GM18517 (cell line): ENCODE measurements at regions not wholly inside any gene's neighbourhood (a gene's known extent, or its start where the extent isn't known, plus 50 kb on each side); places are given as distances from the start of the nearest gene placed in this dataset.

ENCODE experiments used
- ATAC-seq: cut with Tn5 transposase; IDR thresholded peaks from one replicate; pipeline ENCODE4 v1.9.1; 2021; ENCODE audit warnings: mild to moderate bottlenecking, moderate library complexity; ENCODE audit not compliant: unreplicated experiment

DNA sequence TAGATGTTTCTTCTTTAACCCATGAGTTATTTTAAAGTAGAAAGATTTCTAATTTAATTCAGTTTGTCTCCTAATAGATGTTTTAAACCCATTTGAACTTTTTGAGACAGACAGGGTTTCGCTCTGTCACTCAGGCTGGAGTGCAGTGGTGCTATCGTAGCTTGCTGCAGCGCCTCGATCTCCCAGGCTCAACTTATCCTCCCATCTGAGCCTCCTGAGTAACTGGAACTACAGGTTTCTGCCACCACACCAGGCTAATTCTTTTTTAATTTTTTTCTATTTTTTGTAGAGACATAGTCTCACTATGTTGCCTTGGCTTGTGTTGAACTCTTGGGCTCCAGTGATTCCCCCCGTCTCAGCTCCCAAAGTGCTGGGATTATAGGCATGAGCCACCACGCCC, 53.0 kb upstream of the RAB18 start:
- no peak for ATAC-seq

DNA sequence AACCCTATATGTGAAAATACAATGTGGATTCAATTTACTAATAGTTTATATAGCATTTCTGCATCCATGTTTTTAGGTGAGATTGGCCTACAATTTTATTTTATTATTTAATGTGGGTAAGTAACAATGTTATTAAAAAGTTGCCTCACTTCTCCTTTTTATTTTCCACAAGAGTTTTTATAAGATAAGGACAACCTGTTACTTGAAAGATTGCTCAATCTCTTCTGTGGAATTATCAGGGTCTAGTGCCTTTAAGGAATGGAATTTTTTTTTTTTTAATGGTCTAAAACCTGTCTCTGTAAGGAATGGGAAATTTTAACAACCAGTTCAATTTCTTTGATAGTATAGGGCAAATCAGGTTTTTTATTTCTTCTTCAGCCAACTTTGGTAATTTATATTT, 53.9 kb upstream of the RAB18 start:
- no peak for ATAC-seq

DNA sequence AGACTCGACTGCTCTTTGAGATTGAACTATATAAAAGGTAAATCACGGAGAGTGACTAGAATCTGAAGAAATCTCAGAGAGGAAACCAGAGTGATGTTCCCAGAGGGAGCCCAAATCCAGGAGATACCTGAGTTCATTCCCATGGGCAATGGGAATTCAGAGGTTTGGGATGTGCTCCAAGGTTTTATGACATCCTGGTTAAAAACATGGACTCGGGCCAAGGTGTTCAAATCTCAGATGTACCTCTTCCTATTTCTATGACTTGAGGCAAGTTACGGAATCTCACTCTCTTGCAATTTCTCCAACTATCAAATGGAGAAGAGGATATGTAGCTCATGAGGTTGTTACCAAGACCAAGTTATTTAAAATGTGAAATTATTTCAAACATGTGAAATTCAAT, 54.5 kb upstream of the RAB18 start:
- no peak for ATAC-seq

DNA sequence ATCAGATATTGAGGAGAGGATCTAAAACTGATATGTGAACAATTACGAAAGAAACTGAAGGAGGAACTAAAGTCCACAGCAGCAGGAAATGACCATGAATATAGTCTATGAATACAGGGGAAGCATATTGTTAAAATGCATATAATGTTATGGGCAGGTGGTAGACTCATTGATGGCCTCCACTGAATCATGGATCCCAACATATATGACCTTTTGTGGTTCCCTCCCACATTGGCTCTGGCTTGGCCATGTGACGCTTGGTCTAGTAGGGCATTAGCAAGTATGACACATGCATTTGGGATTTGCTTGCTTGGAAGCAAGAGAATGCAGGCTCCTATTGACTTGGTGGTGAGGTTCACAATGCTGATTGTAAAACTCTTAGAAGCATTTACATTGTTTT, 55.2 kb upstream of the RAB18 start:
- ATAC-seq = no peak

DNA sequence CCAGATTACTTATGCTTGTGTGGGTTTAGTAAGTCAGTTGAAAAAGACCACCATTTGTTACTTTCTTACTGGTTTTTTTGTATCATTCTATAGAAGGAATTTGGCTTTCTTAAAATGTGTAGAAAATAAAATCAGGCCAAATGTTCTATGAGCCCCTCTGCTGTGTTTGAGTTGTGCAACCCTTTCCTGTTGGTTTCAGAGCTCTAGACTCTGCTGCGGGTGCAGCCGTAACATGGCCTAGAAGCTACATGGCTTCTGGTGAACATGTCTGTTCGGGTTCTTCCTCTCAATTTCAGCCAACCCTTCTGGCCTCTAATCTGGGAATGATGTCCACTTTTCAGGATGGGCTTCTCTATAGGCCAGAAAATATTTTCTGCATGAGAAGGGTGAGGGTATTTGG, 56.6 kb upstream of the RAB18 start:
- no peak for ATAC-seq

DNA sequence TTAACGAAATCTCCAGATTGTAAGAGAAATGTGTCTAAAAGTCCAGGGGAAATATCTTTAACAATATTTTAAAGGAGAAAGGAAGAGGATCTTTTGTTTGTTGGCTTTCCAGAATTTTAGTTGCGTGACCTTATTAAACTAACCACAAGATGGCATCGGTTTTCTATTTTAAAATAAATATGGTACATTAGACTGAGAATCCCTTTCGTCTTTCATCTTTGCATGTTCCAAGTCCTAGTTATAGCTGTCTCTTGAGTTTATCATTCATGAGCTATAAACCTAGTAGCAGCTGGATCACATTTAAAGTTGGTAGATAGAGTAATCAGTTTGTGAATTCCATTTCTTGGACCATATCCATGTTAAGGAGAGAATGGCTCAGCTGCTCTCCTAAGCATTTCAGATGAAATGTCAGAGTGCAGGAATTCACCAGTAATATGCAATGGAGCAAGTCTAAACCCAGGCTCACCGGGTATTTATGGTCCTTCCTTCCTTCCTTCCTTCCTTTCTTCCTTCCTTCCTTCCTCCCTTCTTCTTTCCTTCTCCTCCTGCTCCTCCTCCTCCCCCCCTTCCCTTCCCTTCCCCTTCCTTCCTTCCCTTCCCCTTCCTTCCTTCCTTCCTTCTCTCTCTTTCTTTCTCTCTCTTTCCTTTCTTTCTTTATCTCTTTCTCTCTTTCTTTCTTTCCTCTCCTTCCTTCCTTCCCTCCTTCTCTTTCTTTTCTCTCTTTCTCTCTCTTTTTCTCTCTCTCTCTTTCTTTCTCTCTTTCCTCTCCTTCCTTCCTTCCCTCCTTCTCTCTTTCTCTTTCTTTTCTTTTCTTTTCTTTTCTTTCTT, 57.8 kb upstream of the RAB18 start:
- no peak for ATAC-seq

DNA sequence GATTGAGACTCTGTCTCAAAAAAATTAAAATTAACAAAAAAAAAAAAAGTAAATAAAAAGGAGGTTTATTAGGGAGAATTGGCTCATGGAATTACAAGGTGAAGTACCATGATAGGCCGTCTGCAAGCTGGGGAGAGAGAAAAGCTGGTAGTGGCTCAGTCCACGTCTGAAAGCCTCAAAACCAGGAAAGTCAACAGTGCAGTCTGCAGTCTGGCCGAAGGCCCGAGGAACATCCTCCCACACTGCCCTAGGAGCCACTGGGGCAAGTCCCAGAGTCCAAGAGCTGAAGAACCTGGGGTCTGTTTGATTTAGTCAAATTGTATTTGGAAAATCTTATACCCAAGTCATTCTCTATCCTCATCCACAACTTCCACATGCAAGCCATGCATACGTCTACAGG, 59.0 kb upstream of the RAB18 start:
- no peak for ATAC-seq

DNA sequence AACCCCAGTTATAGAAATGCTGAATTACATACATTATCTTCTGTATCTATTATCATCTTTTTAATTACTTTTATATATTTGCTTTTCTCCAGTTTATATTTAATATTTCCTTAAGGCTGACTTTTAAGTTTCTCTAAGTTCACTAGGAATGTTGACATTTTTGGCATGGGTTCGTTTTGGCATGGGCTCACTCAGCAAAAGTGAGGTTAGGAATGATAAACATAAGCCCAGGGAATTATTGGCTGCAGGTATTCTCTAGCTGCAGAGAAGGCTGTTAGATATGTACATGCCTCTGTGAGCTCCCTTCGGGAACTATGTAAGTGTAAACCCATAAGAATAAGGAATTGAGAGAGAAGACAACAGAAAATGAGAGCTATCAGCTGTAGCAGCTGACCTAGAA, 63.6 kb upstream of the RAB18 start:
- ATAC-seq = no peak

DNA sequence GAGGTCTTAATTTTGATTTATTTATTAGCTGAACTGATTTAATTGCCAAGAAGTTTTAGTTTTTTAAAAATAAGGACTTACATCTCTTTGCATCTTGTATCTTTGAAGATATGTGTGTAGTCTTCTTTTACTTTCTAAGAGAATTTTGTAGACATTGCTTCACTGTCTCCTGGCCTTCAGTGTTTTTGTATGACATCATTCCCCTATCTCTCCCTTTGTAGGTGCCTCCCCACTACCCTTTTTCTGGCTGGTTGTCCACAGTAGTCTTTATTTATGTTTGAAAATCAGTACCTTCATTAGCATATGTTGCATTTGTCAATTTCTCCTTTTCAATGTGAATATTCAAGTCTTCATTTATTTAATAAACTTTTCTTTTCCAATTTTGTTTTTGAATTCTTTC, 64.1 kb upstream of the RAB18 start:
- ATAC-seq = no peak

DNA sequence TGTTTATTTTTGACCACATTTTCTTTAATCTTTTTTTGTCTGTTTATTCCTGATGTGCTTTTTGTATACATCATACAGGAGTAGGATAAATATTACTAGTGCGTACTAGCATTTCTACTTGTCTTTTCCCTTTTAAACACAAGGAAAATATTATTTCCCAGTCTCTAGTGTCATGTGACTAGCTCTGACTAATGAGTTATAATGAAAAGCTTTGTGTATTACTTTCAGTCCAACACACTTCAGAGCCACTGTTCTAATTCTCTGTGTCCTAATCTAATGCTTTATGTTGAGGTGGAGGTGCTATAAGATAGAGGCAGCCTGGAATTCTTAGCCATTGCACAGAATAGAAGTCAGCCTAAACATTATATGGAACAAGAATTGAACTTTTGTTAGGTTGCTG, 65.0 kb upstream of the RAB18 start:
- no peak for ATAC-seq

DNA sequence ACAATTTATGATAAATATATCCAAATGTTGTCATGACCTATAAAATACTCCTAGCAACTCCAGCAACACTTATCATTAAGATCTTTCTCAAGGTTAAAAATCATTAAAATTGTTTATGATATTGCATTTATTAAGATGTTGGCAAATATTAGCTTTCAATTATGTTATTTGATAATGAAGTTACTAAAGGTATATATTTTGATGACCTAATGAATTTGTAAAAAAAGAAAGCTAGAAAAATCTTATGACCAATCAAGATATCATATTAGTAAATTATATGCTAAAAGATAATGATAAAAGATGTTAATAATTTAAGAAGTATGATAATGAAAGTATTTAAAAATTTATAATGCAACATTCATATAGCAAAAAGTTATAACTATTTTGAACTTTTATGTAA, 66.3 kb upstream of the RAB18 start:
- no peak for ATAC-seq

DNA sequence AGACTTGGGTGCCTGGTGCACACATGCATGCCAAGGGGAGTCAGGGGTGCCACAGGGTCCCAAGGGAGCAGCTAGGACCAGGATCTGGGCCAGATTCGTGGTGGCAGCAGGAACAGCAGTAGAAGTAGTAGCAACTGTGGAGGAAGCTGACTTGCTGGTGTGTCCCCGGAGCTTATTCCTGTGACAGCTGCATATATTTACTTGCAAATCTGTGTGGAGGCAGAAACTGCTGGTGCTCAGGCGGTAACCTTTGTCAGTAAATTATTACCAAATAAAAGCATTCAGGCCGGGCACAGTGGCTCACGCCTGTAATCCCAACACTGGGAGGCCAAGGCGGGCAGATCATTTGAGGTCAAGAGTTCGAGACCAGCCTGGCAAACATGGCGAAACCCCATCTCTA, 67.4 kb upstream of the RAB18 start:
- ATAC-seq = no peak

DNA sequence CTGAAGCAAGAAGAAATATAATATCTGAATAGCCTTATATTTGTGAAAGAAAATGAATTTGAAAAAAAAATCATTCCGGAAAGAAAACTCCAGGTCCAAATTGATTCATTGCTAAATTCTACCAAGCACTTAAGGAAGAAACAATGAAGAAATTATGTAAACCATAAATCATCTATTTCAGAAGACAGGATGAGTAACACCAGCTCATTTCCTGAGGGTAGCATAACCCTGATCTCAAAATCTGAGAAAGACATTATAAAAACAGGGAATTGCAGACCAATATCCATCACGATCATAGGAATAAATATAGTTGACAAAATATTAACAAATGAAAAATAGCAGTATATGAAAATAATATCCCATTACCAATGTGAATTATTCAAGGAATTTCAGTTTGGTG, 70.1 kb upstream of the RAB18 start:
- no peak for ATAC-seq

DNA sequence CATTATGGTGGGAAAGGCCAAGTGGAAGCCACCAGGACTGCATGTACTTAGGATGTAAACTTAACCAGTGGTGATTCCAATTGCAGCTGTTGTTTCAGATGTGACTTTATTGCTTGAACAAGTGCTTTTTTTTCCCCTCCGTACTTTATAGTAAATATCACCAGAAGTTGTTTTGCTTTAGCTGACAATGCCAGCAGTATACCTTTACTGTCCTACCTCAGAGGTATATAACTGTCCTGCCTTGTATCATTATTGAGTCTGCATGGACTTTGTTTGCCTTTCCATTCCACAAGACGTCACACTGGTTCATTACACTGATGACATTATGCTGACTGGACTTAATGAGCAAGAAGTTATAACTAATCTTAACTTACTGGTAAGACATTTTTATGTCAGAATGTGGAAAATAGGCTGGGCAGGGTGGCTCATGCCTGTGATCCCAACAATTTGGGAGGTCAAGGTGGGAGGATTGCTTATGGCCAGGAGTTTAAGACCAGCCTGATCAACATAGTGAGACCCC, 77.1 kb upstream of the RAB18 start:
- ATAC-seq = no peak

DNA sequence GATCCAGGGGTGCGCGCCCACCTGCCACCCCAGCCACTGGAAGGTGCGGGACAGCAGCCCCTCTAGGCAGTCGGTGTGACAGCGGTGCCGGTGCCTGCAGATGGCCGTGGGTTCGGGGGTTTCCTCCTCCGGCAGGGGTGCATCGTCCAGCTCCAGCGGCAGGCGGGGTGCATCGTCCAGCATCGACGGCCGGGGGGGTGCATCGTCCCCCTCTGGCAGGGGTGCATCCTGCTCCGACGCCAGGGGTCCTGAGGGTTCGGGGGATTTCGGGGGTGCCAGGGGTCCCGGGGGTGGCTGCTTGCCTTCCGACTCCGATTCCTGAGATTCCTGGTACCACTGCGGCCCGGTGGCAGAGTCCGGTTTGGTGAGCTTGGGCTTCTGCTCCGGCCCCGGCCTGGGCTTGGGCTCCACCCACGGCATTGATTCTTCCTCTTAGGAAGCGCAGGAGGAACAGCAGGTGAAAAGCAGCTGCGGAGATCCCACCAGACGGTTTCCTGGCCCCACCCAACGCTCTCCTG, 90.2 kb upstream of the RAB18 start:
- ATAC-seq = no peak

DNA sequence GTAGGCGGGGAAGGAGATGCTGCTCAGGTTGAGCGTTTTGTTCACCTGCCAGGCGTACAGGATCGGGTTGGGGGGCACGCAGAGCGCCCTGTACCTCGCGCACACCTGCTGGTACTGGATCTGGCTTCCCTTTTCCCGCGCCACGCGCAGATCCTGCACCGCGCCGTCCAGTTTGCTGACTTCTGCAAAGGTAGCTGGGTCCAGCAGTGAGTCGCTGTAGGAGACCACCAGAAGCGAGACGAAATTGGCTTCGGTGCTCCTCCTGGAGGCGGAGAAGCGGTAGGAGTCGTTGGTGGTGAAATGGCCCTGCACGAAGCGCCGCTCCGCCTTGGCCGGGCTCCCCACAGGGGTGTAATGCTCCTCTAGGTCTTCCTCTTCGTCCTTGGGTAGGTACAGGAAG, 90.7 kb upstream of the RAB18 start:
- ATAC-seq = no peak

DNA sequence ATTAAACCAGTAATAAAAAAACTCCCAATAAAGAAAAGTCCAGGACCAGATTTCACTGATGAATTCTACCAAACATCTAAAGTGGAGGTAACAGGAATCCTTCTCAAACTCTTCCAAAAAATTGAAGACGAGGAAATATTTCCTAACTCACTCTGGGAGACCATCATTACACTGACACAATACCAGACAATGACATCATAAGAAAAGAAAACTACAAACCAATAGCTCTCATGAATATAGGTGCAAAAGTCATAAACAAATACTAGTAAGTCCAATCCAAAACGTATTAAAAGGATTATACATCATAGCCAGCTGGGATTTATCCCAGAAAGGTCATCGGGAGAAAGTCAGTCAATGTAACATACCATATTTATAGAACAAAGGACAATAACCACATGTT, 94.0 kb upstream of the RAB18 start:
- ATAC-seq = no peak

DNA sequence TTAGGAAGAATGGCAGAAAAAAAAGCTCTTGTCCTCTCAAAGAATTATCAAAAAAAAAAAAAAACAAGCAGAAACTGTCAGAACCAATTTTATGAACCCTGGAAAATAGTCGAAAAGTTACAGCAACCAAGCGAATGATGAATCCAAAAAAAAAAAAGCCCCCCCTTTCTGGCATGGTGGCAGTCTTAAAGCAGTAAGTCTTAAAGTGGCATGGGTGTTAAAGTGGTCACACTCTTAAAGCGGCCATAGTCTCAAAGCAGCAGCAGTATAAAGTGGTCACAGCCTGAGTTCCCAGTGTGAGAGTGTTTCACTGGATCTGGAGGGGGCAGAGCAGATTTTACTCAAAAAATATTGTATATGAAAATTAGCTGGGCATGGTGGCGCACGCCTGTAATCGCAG, 96.8 kb upstream of the RAB18 start:
- ATAC-seq = no peak

DNA sequence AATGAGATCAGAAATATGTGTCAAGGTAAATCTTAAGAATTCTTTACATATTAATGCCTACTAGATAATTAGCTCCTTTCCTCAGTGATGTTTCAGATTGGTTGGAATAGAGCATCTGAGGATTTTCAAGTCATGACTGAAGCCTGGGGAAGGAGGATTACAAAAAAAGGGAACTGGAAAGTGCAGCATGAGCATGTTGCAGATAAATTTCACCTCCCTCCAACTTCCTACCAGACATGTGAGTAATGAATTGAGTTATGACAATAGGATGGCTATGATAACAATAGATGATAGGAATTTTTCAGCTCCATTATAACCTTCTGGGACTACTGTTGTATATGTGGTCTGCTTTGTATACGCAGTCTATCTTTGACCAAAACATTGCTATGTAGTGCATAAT, 104.2 kb upstream of the RAB18 start:
- no peak for ATAC-seq

DNA sequence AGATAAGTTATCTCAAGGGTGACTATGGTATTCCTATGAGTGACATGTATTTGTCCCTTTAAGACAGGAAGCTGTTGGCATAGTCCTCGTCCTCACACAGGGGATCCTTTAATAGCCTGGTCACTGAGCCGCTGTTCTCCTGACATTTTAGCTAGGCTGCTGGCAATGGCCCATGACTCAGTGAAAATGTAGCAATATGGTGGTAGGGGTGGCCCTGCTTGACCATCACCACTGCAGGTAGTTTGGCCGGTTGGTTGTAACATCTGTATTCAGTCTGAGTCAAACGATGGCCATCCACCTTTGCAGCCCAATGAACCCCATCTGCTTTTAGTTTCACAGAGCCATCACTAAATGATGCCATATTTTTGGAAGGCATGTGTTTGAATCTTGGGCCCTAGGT, 110.1 kb upstream of the RAB18 start:
- ATAC-seq = no peak

DNA sequence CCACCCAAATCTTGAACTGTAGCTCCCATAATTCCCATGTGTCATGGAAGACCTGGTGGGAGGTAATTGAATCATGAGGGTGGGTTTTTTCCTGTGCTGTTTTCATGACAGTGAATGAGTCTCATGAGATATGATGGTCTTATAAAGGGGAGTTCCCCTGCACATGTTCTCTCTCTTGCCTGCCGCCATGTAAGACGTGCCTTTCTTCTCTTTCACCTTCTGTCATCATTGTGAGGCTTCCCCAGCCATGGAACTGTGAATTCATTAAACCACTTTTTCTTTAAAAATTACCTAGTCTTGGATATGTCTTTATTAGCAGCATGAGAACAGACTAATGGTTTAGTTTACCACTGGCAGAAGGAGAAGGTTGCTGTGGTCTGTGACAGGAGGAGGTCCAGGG, 111.5 kb upstream of the RAB18 start:
- ATAC-seq = no peak

DNA sequence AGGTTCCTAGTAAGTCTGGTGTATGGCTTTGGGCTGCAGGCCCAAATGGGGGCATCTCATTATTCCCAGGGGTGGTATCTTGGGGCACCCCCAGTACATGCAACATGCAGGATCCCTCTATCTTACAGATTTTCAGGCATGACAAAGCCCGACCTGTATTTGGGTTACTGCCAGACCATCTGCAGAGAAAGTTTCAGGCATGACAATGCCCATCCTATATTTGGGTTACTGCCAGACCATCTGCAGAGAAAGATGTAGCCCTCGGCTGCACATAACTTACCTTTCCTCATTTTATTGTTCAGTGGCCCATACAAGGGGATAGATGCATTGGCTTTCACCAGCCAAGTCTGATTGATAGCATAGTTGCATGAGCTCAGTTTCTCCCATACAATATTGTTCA, 112.2 kb upstream of the RAB18 start:
- ATAC-seq = no peak

DNA sequence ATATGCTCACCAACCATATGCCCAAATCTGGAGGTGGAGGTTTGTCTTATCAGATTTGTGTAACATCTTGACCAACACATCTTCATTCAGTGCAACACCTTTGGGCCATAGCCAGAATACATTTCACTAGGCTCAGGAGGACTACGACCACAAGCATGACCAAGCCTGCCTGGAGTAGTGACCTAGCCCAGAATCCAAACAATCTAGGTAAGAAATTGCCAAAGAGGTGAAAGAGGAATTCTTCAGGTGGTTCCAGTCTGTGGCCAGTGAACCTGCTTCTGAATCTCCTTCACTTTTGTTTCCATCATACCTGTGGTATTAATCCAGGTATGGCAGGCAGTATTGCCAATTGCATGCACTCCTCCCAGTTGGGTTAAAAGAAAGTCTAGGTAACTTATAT, 112.8 kb upstream of the RAB18 start:
- ATAC-seq = no peak
